HG03095 (cell line): ENCODE measurements at regions not wholly inside any gene's neighbourhood (a gene's known extent, or its start where the extent isn't known, plus 50 kb on each side); places are given as distances from the start of the nearest gene placed in this dataset.

Experiments used
- ATAC-seq: cut with Tn5 transposase; IDR thresholded peaks from one replicate; pipeline ENCODE4 v1.9.1; 2021; ENCODE audit warnings: moderate library complexity; ENCODE audit not compliant: unreplicated experiment

DNA sequence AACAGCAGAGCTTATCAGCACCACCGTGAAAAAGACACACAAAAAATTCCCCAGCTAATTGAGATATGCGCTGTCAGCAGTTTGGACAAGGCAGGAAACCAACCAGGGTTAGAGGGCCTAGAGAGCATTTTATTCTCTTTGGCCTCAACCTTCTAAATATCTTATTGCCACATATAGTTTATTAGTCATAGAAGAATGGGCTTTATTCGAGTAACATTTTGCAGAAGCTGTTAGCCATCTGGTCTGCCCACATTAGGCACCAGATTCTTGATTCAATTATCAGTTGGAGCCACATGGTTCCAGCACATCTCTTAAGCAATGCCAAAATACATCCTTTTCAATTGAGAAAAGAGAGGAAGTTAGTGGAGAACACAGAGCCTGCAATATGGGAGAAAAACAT lies 109.9 kb upstream of the CXADR start:
- no peak for ATAC-seq

DNA sequence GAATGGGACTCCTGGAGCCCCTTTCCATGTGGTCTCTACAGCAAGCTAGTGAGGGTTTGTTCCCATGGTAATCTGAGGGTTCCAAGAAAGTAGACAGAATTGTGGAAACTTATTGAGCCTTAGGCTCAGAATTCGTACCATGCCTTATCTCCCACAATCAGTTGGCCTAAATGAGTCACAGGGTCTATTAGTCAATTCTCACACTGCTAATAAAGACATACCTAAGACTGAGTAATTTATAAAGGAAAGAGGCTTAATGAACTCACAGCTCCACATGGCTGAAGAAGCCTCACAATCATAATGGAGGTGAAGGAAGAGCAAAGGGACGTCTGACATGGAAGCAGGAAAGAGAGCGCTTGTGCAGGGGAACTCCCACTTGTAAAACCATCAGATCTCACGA lies 106.6 kb upstream of the CXADR start:
- no peak for ATAC-seq

DNA sequence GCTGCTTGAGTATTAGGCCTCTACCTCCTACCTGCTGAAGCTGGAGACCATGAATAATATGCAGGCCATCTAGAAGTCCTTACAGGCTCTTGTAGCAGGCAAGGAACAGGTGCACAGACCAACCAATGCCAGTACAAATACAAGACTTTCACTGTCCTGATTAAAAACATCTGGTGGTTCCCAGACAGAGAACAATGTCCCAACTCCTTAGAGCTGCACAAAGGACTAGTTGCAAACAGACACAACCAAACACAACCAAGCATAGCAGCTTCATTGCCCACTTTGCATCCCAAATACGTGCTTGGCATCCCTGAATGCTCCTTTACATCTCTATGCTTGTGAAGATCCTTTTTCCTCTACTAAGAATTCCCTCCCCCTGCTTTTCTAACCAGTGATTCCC lies 98.1 kb upstream of the CXADR start:
- ATAC-seq, result no peak

DNA sequence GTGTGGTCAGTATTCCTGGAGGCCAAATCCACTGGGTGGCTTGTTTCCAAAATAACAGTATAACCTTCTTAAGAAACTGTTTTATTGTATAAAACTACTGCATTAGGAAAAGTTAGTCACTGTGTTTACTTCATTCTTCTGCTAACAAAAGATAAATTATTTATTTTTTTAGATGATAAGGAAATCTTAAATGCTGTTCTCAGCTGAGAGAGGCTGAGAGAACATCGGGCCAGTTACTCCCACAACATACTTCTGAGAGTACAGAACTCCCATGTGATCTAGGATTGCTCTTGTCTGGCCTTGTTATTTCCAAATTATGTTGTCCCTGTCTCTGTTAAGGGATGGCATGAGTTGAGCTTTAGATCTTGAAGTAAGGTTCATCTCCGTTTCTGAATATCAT lies 96.7 kb upstream of the CXADR start:
- no peak for ATAC-seq

DNA sequence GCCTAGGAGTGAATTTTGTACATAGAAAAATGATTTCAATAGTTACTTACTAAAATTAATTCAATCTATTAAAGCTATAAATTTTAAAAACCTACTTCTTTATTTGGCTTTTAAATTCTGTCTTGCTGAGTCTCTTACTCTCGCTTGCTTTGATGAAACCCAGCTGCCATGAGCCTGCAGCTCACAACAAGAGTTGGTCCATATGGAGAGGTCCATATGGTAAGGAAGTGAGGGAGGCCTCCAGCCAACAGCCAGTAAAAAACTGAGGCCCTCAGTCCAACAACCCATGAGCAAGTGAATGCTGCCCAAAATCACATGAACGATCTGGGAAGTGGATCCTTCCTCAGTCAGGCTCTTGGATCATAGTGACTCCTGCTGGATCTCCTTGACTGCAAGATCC lies 89.9 kb upstream of the CXADR start:
- no peak for ATAC-seq

DNA sequence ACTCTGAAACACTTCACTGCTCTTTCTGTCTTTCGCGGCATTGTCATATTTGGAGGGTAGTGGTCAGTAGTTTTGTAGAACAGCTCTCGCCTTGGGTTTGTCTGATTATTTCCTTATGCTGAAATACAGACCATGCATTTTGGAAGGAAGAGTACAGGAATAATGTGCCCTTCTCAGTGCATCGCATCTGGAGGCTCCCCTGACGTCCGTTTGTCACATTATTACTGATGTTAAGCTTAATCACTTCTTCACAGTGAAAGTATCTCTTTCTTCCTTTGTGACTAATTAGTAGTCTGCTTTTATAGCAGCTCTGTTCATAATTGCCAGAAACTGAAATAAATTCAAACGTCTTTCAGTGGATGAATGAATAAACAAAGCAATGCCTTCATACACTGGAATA lies 85.7 kb upstream of the CXADR start:
- ATAC-seq, result no peak

DNA sequence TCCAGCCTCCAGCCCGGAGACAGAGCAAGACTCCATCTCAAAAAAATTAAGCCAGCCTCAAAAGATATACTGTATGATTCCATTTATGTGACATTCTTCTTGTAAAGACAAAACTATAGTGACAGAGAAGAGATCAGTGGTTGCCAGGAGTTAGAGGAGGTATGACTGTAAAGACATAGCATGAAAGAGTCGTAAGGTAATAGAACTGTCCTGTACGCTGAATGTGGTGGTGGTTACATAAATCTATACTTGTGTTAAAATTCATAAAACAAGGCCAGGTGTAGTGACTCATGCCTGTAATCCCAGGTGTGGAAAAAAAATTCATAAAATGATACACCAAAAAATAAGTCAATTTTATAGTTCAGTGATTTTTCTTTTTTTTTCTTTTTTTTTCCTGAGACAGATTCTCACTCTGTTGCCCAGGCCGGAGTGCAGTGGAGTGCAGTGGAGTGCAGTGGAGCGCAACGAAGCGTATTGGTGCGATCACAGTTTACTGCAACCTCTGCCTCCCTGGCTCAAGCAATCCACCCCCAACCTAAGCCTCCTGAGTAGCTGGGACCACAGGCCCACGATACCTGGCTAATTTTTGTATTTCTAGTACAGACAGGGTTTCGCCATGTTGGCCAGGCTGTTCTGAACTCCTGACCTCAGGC lies 84.9 kb upstream of the CXADR start:
- peak; percentile 94 for ATAC-seq

DNA sequence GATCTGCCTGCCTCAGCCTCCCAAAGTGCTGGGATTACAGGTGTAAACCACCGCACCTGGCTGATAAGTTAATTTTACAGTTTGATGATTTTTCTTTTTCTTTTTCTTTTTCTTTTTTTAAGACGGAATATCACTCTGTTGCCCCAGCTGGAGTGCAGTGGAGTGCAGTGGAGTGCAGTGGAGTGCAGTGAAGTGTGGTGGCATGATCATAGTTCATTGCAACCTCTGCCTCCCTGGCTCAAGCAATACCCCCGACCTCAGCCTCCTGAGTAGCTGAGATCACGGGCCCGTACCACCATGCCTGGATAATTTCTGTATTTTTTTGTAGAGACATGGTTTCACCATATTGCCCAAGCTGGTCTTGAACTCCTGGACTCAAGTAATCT lies 84.4 kb upstream of the CXADR start:
- ATAC-seq, result peak; percentile 64

DNA sequence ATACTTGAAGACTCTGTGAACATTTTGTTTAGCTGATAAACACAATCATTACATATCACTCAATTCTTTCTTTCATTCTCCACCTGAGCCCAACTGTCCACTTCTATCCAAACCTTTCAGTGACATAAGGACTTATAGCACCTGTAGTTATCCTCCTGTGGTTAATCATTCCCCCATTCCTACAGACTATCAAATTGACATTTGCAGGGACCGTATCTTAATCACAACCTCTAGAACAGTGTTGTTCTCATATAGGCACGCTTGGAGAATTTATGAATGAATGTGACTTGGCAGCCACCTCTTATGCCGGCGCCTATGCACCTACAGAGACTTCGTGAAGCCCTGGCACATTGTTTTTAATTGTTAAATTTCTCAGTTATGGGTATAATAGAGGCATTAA lies 83.9 kb upstream of the CXADR start:
- no peak for ATAC-seq

DNA sequence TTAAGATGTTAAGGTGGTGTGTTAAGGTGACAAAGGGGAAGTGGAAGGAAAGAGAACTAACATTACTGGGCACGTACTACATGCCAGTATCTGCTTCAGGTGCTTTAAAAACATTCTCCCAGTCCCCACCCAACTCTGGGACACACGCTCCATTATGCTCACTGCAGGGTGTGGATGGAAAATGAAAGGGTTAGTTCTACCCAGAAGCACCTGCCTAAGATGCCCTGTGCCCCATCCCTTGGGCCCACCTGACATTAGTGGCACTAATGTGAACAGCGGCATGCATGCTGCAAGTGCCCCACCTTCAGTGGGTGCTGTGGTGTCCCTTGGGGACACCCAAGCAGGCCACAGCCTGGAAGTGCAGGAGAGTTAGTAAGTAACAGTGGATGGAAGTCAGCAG lies 82.9 kb upstream of the CXADR start:
- no peak for ATAC-seq

DNA sequence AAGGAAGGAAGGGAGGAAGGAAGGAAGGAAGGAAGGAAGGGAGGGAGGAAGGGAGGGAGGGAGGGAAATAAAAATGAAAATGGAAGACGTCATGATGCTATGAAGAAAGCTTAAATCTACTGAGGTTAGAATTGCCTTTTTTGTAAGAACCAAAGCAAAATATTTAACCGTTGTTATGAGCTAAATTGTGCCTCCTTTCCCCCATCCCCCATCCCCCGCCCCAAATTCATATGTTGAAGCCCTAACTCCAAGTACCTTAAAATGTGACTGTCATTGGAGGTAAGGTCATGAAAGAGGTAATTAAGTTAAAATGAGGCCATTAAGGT lies 80.1 kb upstream of the CXADR start:
- ATAC-seq, result no peak

DNA sequence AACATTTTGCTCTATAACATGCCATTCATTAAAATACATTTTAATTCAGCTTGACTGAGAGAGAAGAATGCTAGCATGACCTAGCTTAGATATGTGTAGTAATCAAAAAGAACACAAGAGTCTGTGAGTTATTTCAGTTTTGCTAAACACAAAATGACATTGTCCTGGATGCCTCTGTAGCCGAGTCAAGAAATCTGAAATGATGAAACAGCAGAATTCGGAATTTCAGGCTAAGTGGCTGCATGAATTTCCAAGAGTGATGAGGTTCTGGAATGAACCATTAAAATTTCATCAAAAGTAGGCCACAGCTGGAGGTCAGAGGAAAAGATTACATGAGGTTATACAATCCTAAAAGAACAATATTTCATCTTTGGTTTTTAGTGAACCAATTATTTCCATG lies 79.1 kb upstream of the CXADR start:
- no peak for ATAC-seq

DNA sequence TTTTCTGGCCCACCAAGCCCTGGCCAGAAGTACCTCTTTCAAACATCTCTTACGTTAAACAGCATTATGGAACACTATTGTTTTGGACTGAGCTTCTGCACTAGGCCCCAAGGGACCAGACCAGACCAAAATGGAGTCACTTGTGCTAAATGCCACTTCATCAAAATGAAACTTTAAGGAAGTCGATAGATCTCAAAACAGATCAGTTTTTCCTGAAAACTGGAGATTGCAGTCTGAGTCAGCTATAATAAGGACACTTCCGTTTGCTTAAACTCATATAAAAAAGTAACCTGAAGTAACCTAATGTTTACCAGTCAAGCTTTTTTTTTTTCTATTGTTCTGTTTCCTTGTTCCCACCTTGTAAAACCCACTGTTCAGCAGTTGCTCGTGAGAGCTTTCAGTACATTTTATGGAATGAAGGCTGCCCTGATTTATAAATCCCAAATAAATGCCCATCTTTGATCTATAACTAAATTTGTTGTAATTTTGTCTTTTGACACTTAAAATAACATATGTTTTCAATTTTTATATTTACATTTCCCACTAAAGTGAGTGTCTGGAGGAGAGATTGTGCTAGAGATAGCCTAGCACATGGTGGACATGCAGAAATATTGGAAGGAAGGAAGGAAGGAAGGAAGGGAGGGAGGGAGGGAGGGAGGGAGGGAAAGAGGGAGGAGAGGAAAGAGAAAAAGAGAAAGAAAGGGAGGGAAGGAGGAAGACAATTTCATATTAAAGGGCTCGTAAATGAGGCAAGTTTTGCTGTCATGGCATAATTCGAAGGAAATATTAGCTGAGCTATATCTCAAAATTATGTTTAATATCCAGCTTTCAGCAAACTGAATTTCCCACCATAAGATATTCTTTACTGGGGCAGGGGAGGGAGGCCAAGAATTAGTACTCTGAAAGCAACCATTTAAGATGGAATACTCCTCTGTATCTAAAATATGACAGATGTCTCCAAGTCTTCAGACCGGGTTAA lies 77.0 kb upstream of the CXADR start:
- ATAC-seq, result no peak

DNA sequence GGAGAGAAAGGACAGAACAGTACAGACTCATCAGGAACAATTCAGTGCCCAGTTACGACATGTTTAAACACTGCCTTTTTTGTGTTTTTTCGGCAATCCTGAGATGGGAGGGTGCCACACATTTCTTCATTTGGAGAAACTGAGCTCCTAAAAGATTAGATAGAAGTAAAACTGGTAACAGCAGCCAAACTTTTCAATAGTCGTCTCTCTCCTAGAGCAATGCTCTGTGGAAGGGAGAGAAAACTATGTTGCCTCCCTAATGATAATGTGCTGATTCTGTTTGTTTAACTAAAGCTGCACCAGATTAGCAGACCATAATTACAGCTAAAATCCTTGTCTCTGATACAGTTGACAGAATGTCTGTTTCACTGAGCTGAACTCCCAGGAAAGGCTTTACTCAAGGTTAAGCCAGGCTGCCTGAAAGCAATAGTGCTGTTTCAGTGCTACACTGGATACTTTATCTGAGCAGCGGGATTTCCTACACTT lies 76.2 kb upstream of the CXADR start:
- ATAC-seq, result no peak

DNA sequence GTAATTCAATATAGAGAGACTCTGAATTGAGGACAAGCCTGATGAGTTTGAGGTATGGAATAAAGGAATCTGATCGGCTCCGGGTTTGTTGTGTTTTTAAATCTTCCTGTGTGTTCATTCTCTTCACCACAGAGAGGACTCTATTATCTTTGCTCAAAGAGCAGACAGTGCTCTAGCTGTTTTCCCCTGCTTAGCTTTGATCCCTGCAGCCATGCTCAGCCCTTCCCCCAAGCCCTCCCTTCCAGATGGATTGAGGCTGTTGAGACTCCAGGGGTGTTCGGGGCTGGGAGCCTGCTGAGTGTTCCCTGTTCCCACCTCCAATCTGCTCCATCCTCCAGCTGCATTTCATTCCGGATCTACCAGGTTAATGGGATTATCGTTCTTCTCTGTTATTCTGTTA lies 74.2 kb upstream of the CXADR start:
- no peak for ATAC-seq

DNA sequence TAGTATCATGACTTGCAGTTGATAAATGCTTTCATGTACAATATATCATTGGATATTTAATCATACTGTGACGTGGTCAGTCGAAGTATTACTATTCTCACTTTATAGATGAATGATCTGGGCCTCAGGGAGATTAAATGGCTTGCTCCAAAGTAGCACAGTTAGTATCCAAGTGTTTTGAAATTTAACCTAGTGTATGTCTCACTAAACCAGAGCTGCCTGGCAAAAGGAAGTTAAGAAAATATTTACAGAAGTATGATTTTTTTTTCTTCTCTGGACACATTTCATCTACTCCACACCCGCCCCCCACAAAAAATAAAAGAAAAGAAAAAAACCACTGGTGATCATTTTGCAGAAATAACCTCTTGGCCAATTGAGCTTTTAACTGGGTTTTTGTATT lies 71.9 kb upstream of the CXADR start:
- ATAC-seq, result no peak

DNA sequence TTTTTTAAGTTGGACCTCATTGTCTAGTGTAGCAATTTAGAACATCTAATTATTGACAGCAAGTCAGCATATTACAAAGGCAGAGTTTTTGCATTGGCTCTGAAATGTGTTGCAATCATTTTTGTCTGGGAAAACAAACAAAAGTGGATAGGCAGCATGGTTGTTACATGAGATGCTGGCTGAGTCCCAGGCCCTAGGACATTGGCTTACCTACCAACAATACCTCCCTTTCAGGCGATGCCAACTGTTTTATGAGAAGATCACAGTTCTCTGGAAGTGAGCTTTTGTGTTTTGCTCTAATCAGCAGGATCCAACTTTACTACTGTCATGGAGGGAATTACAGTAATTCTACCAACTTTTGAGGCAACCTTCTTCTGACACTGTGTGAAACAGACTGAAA lies 71.5 kb upstream of the CXADR start:
- ATAC-seq, result no peak

DNA sequence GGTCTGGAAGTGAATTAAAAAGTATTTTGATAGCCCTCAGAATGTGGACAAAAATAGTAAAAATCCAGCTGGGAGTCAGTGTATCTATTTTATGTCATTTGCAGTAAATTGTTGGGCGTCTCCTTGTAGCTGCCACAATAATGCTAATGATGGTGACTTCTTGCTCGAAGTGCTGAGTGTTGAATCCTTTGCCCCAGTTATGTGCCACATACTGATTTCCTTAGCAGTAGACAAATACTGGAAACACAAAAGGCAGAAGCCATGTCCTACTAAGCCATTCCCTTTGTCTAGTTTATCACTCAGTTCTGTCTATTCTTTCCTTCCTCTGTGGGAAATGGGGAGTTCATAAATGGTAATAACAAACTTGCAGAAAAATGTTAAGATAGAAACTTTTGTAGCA lies 70.7 kb upstream of the CXADR start:
- no peak for ATAC-seq

DNA sequence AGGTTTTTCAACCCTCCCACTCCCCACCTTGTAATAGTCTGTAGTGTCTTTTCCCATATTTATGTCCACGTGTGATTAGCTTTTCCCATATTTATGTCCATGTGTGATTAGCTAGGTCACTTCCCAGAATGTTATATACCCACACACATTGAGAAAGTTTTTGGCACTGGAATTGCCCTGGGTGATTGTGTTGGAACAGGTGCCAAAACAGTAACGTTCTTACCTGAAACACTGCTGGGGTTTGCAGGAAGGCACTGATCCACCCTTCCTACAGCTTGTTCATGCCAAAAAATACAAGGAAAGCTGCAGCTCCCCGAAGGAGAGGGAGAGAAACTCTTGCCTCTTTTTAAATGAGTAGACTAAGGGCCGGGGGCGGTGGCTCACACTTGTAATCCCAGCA lies 68.0 kb upstream of the CXADR start:
- ATAC-seq, result no peak

DNA sequence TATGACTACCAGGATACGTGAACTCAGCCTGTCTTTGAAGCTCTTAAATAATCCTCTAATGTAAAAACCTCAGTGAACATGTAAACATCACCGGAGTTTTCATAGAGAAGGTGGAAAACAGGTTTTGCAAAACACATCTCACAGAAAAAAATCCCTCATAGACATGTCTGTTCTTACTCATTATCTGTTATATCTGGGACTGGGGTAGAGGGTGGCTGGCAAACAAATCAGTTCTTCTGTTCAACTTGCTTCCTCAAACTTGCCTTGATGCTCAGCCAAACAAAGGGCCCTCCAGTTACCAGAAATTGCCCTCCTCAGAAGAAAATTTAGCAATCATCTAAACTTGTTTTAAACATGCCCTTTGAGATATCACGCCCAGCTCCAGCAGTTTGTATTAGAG lies 66.1 kb upstream of the CXADR start:
- ATAC-seq, result no peak

DNA sequence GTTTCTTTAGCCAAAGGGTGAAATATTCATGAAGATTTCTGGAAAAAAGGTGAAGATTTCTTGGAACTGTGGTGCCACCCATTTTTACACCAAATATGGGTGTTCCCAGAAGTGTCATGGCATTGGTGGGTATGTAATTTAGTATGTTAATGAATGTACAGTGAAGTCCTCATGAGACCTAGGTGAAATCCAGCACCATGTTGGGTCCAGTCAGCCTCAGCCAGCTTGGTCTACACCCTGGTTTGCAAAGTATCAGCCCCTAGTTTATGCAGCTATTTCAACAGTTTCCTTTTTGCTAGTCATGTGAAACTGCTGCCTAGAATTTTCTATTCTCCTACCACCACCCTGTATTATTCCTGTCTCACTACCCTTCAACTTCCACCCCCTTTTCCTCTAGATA lies 63.1 kb upstream of the CXADR start:
- ATAC-seq, result no peak

DNA sequence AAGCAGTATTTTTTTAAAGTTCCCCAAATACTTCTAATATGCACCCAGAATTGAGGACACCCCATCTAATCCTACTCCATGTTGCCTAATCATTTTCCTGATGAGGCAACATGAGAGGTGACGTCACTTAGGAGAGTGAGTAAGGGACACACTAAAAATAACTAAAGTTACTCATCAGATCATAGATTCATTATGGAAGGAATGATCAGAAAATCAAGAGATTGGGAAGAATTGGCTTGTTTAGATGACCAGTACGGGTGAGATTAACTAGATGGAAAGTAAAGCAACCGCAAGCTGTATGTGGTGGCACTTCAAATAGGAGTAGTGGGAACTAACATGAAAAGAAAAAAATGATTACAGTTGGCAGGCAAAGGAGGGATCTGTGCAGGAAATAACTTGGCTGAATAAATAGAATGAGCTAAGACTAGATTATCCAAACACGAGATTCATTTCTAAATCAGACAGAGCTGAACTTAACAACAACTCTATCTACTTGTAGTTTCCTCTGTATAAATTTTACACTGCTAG lies 61.4 kb upstream of the CXADR start:
- ATAC-seq, result no peak
